CD4-positive, alpha-beta T cell treated with Interleukin-4 for 4 hours (primary cell): ENCODE measurements at regions not wholly inside any gene's neighbourhood (a gene's known extent, or its start where the extent isn't known, plus 50 kb on each side); places are given as distances from the start of the nearest gene placed in this dataset.

Experiments
- DNase-seq: peaks from one replicate; pipeline ENCODE4 v3.0.0-alpha.2; 2020

DNA sequence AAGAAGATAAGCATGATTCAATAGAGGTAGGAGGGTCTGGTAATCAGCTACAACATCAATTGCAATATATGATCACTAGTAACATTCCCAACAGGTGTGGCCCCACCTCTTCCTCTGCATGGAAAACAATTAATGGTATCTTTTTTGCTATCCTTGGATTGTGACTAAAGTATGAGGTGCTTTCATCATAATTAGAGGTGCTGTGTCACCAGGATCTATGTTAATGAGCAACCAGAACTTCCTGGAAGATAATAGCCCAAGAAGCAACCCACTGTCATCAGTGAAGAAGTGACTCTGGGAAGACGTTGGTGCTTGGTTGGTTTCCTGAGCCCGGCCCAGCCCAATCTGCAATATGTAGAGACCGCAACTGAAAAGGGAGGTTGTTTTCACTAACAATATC is 167.2 kb downstream of the SETD4 start:
- DNase-seq: no peak

DNA sequence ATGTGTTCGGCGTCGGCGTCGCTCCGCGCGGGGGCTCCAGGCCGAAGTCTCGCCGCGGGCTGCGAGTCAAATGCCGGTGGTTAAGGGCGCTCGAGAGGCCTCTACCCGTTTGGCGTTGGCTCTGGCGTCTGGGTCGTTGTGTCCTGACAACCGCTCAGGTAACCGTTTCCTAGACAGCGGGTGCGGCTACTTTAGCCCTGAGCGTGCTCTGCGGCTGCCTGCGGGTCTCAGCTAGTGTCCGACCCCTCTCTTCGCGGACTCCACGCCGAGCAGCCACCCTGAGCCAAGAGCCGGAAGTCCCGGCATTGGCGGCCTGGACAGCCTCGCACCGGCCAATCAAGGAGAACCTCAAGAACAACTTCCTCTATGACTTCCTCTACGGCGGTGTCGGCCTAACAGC is 173.4 kb downstream of the SETD4 start:
- DNase-seq: no peak

DNA sequence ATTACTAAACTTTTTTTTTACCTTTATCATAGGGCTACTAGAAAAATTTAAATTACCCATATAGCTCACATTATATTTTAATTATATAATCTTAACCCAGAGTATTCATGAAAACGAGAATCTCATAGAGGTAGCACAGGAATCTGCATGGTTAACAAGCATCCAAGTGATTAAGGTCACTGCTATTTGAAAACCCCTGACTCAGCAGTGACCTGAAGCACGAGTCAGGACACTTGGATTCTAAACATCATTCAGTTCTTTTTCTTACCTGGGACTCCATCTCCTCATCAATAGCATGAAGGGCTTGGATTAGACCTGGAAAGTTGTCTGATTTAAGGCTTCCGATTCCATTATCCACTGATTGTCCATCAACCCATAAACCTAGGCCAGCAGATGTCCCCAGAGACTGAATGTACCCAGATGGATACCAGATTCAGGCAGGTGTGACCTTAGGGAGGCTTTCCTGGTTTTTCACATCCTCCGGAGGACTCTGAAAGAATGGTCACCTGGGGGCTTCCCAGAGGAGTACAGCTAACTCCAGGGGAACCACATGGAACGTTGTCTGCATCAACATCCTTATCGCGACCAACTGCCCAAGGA is 174.3 kb downstream of the SETD4 start:
- DNase-seq: no peak

DNA sequence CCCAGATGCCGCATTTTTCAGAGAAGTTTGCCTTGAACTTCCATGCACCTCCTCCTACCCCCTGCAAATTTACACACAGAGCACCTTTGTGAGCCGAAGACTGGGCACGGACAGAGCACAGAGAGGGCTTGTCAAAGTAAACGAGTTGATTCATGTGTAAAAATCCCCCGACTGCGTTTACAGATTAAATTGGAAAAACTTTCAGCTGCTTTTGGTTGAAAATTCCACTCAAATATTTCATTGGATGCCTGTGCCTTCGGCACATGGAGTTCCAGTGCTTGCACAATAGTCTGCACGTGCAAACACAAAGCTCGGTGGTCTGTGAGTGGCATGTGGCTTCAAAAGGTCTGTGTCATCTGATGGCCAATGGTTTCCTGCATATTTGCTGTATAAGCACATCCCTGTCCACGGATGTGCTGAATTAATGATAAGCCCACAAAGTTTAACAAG is 177.5 kb downstream of the SETD4 start:
- no peak for DNase-seq

DNA sequence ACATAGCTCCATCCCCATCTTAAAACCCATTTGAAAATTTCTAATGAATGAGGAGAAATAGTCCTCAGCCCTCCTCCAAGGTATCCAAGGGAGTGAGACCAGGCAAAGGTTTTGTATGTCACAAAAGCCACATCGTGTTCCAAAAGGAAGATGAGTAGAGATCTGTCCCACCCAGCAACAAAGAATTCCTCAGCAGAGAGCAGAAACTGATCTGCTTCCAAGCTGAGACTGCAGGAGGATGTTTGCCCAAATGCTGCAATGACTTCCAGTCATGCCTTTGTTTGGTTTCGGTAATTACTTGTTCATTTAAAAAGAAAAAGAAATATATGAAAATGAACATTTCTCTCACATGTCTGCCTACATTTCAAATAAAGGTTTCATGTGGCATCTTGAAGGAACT is 186.9 kb downstream of the SETD4 start:
- no peak for DNase-seq

DNA sequence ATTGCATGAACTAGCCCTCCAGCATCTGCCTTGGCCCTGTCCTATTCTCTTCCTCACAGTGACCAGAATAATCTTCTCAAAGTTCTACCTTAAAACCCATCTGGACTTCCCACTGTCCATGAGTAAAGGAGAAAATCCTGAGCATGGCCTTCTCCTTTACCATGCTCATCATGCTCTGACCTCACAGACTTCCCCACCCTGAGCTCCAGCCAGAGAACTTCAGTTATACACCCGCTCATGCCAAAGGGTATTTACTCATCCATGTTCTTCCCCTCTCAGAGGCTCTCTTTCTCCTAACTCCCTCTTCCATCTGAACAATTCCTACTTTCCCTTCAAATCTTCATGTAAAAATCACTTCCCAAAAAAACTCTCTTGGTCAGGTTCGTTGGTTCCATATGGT is 188.4 kb downstream of the SETD4 start:
- DNase-seq: no peak

DNA sequence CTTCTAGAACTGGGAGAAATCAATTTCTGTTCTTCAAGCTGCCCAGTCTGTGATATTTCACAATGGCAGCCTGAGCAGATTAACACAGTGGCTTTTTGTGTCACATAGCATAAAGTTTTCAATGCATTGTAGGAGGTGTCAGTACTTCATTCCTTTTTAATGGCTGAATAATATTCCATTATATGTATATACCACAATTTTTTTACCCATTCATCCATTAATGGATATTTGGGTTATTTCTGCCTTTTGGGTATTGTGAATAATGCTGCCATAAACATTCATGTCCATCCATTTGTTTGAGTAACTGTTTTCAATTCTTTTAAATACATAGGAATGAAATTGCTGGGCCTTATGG is 191.5 kb downstream of the SETD4 start:
- DNase-seq: no peak

DNA sequence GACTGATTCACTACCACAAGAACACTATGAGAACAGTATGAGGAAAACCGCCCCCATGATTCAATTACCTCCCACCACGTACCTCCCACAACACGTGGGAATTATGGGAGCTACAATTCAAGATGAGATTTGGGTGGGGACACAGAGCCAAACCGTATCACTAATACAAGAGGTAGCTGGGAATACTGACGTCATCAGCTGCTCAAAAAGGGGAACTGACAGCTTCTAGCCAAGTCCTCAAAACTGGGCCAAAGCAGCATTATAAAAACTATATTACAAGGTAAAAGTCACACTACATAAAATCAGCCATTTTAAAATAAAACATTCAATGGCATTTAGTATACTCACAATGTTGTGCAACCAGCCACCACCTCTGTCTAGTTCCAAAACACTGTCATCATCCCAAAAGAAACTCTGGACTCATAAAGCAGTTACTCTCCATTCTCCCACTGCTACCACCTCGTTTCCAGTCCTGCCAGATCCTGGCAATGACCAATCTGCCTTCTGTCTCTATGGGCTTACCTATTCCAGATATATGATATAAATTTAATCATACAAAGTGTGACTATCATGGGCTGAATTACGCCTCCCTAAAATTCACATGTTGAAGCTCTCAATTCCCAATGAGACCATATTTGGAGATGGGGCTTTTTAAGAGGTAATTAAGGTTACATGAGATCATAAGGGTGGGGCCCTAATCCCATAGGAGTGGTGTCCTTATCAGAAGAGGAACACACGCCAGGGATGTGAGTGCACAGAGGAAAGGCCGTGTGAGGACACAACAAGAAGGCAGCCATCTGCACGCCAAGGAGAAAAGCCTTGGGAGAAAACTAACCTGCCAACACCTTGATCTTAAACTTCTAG is 192.1 kb downstream of the SETD4 start:
- DNase-seq: no peak

DNA sequence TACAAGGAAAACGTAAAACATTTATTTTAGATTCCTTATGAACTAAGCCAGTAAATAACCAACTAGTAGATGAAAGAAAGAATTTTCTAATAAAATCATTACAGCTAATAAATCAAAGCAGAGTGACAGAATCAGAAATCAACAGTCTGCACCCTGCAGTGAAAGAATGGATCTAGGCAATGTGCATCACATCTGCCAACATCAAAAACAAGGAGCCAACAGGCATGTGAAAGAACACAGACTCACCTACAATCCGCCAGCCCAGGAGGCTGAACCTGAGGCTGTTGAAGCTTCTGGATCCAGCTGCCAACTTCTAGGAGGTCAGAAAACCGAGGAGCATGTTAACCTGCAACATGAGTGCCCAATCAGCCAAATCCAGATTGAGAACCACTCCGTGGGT is 196.3 kb downstream of the SETD4 start:
- no peak for DNase-seq

DNA sequence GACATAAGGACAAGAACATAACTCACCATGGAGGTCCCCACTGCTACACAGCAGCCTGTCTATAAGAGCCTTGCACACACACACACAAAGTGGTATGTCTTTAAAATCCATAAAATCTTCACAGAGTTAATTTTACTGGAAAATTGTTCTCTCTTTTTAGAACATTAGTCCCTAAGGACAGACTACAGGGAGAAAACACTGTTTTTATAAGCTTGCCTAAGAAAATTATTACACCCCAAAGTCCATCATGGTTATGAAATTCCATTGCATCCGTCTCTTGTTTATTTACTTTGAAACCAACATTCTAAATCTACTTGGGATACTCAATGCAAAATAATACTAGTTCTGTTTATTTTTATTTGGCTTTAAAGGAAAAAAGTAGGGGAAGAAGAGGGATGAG is 197.4 kb downstream of the SETD4 start:
- no peak for DNase-seq

DNA sequence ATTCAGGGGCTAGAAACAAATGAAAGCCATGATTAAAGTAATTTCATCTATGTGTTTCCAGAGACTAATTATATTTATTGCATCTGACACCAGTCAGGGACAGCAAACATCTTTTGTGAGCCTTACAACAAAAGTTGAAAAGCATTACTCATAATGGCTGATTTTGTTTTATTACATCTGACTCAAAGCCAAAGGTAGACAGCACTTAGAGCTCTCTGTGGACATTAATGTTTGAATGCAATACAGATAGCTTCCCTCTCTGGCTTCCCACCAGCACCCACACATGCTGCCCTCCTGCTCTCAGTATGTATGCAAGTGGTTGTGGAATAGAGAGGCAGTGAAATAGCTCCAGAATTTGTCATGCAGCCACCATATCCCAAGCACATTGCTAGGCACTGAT is 198.7 kb downstream of the SETD4 start:
- no peak for DNase-seq

DNA sequence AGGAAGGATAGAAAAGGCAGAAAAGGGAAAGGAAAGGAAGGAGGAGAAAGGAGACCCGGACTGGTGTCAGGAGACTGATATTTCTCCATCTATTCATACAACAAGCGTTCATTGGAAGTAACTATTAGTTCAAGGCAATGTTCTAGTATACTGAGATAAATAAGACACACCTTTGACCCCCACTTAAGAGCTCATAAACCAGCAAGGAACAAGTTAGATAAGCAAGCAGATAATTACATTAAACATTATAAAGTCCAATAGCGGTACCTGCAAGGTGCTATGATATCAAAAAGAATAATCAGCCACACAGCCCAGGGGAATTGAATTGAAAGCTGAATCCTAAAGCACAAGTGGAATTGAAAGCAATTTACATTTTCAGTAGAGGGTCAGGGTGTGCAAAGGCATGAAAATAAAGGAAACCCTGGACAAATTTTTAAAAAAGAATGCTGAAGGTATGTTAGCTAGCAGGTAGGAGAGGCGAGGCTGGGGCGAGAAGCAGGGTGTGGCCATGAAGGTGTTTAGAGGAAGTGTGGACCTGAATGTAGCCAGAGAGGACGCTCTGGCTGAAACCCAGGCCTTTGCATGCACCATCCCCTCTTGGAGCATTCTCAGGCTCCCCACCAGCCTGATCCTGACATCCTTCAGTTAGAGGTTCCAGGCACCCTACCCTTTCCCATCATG is 200.0 kb downstream of the SETD4 start:
- DNase-seq: no peak

DNA sequence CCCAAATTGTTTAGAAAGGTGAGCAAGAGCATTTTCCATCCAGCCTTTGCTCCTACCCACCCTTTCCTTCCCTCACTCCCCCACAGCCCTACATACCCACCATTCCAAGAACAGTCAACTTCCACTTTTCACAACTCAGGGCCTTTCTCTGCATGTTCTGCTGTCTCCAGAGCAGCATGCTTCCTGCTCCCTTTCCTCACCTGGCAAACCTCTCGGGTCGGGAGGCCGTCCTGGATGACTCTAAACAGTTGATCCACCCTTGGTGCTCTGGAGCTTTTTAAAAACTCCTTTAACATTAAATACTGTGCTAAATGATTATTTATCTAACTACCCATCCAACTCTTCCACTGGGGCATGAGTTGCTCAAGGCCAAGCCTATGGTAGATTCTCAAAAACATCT is 200.6 kb downstream of the SETD4 start:
- no peak for DNase-seq

DNA sequence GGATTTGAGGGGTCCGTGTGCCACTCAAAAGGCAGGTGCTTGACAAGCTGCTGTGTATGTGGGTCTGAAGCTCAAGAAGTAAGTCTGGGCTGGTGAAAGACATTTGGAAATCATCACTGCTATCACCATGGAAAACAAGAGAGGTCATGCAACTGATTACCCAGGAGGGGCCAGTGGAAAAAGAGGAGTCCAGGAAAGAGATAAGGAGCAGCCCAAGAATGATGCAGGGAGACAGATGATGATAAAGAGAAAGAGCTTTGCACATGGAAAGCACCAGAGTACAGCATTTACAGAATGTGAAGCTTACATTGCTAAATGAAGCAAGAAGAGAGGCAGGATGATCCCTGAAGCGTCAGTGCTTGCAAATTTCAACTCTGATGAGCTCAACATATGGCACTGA is 203.2 kb downstream of the SETD4 start:
- DNase-seq: no peak

DNA sequence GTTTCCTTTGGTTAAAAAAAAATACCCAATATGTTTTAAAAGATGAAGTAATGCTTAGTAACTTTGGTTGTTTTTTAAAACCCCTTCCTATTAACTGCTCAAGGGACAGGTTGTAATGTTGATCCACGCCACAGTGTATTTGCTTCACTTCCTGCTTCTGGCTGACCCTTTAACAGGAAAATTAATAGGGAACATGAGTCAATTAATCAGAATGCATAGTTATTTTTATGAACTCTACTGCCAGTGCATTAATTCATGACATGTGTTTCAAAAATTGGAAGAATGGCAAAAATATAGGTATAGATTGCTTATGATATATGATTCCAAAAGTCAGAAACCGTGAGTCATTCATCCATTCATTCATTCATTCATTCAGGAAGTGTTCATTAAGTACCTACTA is 204.8 kb downstream of the SETD4 start:
- DNase-seq: no peak

DNA sequence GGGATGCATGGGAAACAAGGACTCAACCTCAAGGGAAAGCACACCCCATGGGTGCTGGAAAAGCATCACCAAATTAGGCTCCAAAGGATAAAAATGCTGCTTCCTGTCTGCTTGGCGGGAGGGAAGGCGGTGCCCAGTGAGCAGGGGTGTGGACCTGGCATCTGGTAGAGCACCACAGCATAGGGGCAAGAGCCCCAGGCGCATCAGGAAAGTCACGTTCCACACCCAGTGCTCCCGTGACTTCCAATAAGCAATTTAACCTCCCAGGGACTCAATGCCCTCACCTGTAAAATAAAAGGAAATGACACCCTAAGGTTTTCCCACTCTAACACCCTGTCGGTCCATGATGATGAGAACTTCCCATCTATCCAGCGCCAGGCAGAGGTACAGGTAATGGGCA is 206.0 kb downstream of the SETD4 start:
- DNase-seq: no peak

DNA sequence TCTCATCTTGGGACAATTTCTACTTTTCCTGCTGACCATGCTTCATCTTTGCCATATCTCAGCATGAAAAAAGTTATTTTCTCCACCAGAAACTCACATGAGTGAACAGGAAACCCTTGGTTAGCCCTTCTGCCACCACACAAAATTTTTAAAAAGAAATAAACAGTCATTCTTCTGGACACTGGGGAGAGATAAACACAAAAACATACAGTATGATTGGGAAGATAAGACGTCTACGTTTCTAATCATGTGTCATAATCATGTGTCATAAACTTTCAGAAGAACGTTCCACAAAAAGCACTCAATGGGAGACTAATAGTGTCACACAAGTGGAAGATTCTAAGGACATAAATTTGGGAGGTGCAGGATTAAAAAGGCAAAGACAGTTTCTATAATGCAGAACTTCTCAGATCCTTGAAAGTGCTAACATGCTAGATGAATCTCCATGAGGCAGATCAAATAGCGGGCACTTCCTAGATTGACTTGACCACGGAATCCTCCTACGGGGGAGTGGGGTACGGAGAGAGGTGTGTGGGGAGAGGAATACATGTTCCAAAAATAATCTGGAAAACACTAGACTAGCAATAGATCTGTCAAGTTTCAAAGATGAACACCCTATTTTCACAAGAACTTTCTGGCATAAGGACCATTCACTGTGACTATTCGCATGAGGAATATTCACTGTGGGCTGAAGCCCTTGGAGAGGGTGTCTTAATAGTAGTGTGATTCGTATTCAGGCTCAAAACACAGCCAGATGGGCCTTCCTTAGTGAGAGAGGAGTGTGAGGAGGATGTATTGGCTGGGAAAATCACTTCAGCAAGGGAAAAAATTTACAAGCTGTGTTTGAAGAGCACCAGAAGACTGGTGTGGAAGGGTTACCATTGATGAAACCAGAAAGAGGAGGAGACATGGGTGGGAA is 206.7 kb downstream of the SETD4 start:
- no peak for DNase-seq

DNA sequence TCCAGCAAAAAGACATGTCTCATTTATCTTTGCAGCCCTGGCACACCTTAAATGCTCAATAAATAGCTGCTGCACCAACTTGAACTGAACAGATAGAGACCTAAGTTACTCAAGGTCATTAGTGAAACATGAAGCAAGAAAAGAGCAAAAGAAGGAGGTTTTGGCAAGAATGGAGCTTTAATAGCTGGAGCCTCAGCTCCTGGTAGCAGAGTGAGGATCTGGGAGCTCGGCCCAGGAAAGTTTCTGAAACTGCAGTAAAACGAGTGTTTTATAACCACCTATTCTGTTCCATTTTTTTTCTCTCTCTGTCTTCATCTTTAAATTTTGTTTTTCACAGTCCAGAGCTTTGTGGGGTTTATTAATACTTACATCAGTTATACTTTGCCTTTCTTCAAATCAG is 207.5 kb downstream of the SETD4 start:
- DNase-seq: no peak

DNA sequence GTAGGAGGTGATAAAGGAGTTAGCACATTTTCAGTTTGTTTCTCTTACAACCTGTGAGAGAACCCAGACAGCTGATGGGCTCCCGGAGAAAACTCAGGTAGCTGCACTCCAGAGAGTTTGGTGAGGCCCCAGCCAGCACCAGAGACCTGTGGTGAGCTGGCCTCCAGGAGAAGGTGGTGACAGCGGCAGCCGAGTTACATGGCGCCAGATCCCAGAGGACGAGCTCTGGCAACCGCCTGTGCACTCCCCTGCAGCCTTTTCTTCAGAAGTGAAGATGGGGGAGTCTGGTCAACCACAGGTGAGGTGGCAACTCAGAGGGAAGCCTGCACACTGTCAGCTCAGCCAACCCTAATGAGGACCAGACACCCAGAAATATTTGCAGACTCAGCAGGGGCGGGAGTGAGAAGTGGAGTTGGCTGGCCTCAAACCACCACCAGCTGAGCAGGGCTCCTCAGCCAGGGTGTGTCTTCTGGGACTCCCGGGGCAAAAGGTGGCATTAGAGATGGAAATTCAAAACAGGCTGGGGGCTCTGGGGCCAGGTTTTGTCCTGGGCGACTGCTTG is 209.7 kb downstream of the SETD4 start:
- no peak for DNase-seq

DNA sequence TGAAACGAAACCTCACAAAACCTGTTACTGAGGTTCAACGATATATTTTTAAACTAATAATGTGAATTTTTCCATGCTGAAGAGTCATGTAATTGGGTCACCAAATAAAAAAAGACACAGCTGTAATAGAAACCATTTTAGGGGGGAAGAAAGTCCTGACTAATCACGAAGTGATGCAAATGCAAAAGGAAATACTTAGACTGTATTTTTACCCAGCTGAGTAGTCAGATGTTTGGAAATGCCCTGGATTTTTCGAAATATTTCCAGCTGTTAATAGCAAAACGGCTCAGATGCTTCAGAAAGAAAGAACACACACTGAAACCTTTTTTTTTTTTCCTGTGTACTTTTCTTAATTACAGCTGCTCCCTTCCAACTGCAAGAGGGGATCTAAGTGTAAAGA is 210.3 kb downstream of the SETD4 start:
- DNase-seq: no peak

DNA sequence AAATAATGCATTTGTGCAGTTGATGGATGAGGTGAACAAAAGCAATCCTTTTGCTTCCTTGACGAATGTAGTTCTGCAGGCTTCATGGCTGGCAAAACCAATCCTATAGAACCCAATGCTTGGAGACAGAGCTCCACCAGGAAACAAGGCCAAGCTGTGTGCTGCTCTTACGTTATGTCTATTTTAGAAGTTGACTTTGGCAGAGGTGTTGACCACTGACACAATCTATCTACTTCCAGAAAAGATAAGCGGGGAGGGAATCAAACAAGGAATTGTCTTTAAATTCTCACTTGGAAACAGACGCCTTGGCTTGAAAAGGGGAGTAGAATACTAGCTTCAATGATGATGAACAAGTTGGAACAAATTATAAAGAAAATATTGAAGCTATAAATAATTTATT is 211.2 kb downstream of the SETD4 start:
- DNase-seq: no peak

DNA sequence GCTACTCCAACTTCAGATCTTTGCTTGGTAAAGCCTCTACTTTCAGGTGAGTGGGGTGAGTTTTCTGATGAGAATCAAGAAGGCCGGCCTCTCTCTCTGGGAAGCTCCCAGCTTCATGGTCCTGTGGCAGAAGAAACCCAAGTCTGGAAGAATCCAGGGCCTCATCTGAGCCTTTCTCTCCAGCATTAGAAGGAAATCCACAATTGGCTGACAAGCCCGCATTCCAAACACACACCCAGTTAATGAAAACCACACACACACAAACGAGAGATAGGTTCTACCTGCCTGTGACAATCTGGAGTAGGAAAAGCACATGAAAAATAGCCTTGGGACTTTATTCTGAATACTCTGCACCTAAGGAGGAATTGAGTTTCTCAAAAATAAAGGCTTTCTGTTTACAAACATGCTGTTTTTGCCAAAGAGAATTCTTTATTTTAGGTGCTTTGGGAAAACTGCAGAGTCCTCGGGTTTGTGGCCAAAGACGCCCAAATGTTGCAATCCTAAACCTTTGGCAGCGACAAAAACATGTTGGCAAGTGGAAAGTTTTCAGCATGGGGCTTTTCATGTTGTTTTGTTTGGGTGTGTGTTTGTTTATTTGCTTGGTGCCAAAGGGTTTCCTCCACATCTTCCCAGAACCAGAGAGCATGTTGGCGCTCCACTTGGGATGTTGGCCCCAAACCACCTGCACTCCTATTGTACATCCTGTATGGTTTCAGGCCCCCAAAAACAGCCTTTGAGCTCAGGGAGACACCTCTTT is 216.2 kb downstream of the SETD4 start:
- no peak for DNase-seq
